ENCODE measurements at regions not wholly inside any gene's neighbourhood (a gene's known extent, or its start where the extent isn't known, plus 50 kb on each side); places are given as distances from the start of the nearest gene placed in this dataset.
"Not testable (repeated sequence)": the region's sequence is repeated elsewhere in the genome, so short reads cannot be mapped to it uniquely, and the experiment has no call there.

DNA sequence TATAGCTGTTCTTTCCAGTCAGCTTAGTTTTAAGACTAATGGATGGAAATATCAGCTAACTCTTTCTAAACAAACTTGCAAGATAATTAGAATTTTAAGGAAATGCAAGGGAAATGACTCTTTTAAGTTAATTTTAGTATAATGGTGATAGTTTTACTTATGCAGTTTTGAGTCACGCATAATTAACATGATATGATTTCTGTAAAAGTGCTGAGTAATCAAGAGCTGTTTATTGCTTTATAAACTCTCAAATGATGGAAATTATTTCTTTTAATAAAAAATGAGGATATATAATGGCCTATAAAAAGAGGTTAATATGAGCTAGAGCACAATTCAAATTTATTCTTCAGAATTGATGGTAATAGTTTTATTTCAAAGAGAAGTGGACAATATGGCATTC, 385.9 kb downstream of the GLUD2 start:
- DNase-seq (ENCODE audit: low read depth in 2 of 2) = no peak

DNA sequence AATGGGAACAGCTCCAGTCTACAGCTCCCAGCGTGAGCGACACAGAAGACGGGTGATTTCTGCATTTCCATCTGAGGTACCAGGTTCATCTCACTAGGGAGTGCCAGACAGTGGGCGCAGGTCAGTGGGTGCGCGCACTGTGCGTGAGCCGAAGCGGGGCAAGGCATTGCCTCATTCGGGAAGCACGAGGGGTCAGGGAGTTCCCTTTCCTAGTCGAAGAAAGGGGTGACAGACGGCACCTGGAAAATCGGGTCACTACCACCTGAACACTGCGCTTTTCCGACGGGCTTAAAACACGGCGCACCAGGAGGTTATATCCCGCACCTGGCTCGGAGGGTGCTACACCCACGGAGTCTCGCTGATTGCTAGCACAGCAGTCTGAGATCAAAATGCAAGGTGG, 390.3 kb downstream of the GLUD2 start:
- DNase-seq (ENCODE audit: low read depth in 2 of 2) = not testable (repeated sequence)

DNA sequence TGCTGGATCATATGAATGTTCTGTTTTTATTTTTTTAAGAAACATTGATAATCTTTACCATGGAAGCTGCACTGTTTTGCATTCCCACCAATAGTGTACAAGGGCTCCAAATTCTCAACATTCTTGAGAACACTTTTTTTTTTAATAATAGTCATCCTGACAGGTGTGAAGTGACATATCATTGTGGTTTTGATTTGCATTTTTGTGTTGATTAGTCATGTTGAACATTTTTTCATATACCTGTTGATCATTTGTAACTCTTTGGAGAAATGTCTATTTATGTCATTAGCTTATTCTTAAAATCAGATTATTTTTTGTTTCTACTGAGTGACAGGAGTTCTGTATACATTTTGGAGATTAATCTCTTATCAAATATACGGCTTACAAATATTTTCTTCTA, 408.5 kb downstream of the GLUD2 start:
- DNase-seq (ENCODE audit: low read depth in 2 of 2) = no peak

DNA sequence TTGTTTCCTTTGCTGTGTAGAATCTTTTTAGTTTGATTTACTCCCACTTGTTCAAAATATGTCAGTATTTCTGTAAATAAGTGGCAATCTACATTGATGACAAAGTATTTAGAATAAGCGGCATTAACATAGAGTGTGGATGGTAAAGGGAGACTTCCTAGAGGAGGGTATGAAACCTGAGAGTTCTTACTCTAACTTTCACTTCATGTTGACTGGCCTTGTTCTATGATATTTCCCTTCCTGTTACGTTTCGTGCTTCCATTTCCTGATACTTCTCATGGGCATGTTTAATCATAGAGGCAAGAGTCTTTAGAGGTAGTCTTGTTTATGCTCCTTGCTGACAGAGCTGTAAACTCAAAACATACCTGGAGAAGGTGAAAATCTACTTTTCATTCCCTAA, 408.9 kb downstream of the GLUD2 start:
- DNase-seq (ENCODE audit: low read depth in 2 of 2) = no peak

DNA sequence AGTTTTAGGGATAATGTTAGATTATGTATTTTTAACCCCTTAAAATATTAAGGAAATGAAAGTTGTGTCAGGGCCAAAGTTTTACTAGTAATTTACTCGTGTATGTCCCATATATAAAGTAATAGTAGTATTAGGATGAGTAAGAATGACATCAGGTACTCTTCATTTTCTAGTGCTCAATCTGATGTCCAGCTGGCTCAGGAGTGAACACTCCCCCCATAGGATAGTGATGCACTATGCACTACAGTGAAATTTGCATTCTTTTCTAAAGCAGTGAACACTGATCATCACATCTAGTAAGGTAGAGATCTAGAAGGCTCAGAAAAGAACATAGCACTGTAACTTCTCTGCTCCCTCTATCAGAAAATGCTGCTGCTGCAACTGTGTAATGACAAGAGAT, 409.7 kb downstream of the GLUD2 start:
- DNase-seq (ENCODE audit: low read depth in 2 of 2) = no peak

DNA sequence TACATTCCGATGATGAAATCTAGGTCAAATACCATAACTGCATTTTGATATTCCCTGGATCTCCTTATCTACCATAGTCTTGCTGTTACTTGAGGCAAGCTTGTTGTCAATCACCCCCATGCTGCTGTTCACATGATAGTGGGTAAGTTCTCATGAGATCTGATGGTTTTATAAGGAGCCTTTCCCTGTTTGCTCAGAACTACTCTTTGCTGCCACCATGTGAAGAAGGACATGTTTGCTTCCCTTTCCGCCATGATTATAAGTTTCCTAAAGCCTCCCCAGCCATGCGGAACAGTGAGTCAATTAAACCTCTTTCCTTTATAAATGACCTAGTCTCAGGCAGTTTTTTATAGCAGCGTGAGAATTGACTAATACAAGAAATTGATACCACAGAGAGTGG, 432.0 kb downstream of the GLUD2 start:
- DNase-seq (ENCODE audit: low read depth in 2 of 2) = no peak

DNA sequence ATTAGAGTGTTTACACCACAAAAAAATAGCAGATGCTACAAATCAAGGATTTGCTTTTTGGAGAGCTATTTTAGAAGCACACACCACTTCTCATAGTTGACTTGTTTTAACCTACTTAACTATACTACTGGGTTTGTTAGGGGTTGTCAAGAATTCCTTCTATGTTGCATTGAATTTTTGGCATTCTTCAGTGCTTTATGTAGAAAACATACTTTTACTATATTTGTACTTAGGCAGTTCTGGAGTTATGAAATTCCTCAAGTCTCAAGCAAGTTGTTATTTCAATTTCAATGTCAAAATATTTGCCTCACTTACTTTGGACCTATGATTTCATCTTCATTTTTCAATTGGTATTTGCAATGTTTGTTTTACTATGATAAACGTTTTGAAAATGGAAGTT, 449.6 kb downstream of the GLUD2 start:
- DNase-seq (ENCODE audit: low read depth in 2 of 2) = no peak

DNA sequence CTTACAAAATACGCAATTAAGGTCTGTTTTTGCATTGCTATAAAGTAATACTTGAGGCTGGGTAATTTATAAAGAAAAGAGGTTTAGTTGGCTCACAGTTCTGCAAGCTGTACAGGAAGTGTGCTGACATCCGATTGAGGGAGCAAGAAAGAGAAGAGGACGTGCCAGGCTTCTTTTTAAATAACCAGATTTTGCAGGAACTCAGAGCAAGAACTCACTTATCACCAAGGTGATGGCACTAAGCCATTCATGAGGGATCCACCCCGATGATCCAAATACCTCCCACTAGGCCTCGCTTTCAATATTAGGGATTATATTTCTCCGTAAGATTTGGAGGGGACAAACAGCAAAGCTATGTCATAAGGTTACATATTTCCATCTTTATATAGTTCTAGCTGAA, 456.7 kb downstream of the GLUD2 start:
- DNase-seq (ENCODE audit: low read depth in 2 of 2) = no peak

DNA sequence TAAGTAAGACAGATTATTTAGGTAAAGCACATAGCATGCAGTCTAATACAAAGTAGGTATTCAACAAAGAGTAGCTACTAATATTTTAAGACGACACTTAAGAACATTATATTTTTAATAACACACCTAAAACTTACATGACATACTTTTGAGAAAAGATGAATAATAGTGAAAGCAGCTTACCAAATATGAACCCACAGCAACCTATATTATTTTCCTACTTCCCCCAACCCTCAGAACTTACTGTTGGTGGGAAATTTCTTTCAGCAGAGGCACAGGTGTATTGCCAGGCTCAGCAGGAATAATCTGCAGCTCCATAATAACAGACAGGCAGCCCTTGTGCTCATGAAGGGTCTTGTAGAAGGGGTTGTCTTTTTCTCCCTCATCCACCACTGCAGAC, 498.9 kb downstream of the GLUD2 start:
- no peak for DNase-seq (ENCODE audit: low read depth in 2 of 2)

DNA sequence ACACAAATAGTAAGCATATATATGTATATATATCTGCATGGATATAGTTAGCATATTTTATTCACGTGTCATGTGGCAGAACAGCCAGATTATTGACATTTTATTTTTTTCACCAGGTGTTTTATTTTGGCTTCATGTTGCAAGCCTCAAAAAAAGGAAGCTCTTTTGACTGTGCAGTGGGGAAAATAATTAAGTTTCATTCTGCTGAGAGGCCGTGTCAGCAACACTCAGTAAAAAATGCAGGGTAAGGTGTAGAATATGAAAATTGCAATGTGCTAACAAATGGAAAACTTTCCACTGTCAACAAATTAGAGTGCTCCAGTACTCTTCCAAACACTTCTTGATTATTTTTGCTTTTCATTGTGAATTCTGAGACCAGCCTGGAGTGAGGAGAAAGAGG, 511.5 kb downstream of the GLUD2 start:
- no peak for DNase-seq (ENCODE audit: low read depth in 2 of 2)

DNA sequence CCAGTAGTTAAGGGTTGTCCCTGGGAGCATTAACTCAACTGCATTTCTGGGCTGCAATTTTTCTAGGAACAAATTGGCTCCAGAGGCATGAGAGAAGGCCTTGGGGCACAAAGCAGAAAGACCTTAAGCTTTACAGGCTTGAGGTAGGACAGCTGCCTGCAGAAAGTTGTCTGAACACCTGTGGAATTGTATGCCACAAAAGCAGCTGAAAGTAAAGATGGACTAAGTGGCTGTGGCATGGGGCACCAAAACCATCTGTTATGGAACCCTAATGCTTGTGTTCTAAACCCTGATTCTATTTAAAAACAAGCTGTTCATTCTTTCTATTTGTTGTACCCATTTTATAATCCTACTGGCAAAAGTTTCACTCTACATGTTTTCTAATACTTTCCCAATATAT, 515.2 kb downstream of the GLUD2 start:
- no peak for DNase-seq (ENCODE audit: low read depth in 2 of 2)

DNA sequence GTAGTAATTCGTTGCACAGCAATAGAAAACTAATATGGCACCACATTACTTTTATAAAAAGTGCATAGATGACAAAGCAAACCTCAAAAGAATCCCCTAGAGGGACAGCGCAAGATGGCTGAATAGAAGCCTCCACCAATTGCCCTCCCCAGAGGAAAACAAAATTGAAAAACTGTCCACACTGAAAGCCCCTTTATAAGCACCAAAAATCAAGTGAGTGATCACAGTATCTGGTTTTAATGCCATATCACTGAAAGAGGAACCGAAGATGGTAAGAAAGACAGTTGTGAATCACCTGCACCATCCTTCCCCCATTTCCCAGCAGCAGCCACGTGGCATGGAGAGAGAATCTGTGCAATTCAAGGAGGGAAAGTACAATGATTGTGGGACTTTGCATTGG, 522.2 kb downstream of the GLUD2 start:
- no peak for DNase-seq (ENCODE audit: low read depth in 2 of 2)

DNA sequence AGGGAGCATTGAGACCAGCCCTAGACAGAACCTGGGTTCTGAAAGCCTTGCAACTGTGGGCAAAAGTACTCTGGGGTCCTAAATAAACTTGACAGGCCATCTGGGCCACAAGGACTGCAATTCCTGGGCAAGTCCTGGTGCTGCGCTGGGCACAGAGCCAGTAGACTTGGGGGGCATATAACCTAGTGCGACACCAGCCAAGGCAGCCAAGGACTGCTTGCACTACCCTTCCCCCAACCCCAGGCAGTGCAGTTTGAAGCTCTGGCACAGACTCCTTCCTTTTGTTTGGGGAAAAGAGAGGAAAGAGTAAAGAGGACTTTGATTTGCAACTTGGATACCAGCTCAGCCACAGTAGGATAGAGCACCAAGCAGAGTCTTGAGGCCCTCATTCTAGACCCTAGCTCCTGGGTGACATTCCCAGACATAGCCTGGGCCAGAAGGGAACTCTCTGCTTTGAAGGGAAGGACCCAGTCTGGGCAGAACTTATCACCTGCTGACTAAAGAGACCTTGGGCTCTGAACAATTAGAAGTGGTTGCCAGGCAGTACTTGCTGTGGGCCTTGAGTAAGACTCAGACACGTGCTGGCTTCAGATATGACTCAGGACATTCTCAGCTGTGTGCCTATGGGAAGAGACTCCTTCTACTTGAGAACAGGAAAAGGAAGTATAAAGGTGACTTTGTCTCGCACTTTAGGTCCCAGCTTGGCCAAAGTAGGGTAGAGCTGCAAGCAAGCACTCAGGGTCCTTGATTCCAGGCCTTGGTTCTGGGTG, 522.8 kb downstream of the GLUD2 start:
- no peak for DNase-seq (ENCODE audit: low read depth in 2 of 2)

DNA sequence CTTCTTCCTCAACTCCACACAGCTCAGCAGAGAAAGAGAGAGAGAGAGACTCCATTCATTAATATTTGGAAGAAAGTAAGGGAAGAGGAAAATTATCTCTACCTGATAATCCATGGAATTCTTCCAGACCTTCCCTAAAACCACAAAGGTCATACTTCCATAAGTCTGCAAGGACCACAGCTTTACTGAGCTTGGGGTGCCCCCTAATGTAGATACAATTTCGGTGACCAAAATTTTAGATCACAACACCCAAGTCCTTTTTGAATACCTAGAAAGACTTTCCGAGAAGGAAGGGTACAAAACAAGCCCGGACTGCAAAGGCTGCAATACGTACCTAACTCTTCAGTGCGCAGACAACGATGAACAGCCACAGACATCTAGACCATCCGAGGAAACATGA, 523.9 kb downstream of the GLUD2 start:
- DNase-seq (ENCODE audit: low read depth in 2 of 2) = no peak

DNA sequence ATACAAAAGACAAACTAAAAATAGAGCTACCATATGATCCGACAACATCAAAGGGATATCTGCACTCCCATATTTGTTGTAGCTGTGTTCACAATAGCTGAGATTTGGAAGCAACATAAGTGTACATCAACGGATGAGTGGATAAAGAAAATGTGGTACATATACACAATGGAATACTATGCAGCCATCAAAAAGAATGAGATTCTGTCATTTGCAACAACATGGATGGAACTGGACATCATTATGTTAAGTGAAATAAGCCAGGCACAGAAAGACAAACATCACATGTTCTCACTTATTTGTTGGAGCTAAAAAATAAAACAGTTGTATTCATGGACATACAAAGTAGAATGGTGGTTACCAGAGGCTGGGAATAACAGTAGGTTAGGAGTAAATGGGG, 527.0 kb downstream of the GLUD2 start:
- not testable (repeated sequence) for DNase-seq (ENCODE audit: low read depth in 2 of 2)

DNA sequence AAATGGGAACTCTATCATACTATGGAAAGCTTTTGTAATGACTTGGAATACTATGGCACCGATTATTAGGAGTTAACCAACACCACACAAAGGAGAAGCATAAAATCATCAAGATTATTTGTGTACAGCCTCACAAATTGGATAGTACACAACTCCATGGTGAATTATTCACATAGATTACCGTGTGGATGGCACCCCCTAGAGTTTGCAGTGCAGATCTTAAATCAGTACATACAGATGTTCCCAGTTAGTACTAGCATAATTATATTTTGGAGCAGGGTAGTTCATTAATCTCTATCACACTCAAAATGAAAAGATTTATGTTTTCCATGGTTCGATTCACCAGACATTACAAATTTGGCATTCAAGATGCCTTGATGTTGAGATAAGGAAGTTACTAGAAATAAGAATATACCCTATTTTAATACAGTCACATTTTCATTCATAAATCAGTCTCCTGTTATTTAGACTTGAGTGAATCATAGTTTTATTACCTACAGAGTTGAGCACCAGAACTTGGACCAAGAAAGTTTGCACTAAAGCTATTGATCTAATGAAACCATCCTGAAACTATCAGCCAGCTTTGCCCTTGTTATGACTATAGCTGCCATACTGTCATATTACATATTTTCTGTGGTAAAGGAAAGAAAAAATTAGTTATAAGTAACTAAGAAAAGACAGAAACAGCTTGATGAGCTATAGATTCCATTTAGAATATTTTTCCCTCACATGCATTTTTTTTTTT, 531.8 kb downstream of the GLUD2 start:
- no peak for DNase-seq (ENCODE audit: low read depth in 2 of 2)

DNA sequence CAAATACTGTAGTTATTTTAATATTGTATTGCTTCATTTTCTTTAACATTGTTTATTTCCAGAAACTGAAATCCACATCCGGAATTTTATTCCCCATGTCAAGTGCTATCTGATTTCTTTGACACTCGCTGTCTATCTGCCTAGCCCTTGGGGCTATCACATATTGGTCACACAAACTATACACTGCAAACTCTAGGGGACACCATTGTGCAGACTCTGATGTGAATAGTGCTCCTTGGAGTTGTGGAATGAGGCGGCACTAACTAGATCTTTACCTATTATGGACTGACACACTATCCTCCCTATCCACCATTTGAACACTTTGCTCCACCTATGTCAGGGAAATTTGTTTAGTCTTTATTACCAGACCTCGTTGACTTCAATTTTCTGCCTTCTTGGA, 534.5 kb downstream of the GLUD2 start:
- DNase-seq (ENCODE audit: low read depth in 2 of 2) = no peak

DNA sequence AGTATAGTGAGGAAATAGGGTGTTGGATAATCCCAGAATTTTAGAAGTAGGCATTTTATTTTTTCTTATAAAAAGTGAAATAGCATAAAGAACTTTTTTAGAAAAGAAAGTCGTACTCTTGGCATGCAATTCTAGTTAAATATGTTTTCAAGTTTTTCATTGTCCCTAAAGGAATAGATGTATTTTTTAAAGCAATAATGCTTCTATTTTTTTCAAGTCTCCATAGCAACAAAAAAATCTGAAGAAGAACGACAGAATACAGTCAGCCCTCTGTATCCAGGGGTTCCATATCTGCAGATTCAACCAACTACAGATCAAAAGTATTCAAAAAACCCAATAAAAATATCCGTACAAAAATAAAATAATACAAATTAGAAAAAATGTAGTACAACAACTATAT, 538.2 kb downstream of the GLUD2 start:
- DNase-seq (ENCODE audit: low read depth in 2 of 2) = no peak

DNA sequence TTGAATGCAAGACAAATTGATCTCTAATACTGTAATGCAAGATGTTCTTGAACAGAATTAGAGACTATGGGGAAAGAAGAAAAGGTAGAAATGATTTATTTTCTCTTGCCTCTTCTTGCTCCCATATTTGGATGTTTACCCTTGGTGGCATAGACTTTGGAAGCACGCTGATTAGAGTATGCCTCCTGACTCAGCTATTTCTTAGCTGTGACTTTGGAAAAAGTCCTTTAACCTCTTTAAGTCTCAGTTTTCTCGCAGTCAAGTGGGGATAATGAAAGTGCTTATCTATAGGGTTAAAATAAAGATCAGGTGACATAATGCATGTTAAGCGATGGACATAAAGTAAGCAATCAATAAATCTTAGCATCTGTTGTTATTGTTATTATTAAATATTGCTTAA, 545.5 kb downstream of the GLUD2 start:
- no peak for DNase-seq (ENCODE audit: low read depth in 2 of 2)

DNA sequence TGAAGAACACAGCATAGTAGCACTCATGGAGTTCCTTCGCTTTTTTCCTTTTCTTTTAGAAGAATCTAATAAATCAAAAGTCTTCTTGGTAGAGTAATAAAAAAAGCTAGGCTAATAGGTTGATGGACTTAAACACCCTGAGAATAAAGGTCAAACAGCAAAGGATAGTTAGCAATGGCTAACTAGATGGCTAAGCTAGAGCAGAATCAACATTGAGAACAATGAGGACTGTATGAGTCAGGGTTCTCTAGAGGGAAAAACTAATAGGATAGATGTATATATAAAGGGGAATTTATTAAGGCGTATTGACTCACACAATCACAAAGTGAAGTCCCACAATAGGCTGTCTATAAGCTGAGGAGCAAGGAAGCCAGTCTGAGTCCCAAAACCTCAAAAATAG, 550.9 kb downstream of the GLUD2 start:
- DNase-seq (ENCODE audit: low read depth in 2 of 2) = no peak

DNA sequence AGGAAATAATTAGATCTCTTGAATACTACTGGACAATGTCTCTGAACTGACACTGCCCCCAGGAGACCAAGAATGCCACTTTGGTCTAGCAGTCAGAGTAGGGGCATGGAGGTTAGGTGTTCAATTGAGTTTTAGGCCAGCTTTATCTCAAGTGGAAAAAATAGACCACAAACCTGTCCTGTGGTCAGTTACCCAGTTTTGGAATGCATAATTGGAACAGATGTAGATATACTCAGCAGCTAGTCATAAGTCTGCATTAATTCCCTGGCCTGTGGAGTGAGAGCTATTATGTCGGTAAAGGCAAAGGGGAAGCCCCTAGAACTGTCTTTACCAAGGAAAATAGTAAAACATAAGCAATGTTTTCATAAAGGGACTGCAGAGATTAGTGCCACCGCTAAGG, 587.7 kb downstream of the GLUD2 start:
- no peak for DNase-seq (ENCODE audit: low read depth in 2 of 2)

DNA sequence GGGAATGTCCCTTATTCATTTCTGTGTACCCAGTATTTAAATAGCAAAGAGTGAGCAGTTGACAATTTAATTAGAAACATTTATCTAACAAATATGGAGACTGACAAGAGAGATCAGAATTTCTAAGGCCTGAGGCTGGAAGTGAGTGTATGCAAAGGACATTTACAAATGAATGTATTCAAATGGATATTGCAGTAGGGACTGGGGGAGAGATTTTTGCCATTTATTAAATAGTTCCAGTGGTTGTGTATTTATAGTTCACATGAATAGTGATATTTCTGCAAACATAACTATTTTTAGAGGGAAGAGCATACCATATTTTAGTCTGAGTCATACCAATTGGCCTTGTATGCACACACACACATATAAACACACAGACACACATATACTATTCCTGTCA, 592.4 kb downstream of the GLUD2 start:
- no peak for DNase-seq (ENCODE audit: low read depth in 2 of 2)

DNA sequence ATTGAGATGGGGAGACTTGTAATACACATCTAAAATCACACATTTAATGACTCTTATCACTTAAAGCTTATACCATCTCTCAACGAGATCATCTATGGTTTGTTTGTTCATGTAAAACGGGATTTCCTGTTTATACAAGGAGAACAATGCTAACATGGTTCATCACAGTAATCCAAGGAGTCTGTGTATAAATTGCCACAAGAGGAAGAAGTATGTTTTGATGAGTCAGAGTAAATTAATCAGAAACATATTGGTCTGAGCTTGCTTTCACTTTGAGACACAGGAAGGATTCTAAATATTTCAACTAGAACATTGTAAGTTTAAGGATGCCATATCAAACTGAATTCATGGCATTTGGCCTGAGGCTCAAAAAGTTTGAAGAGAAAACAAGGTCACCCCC, 594.1 kb downstream of the GLUD2 start:
- no peak for DNase-seq (ENCODE audit: low read depth in 2 of 2)

DNA sequence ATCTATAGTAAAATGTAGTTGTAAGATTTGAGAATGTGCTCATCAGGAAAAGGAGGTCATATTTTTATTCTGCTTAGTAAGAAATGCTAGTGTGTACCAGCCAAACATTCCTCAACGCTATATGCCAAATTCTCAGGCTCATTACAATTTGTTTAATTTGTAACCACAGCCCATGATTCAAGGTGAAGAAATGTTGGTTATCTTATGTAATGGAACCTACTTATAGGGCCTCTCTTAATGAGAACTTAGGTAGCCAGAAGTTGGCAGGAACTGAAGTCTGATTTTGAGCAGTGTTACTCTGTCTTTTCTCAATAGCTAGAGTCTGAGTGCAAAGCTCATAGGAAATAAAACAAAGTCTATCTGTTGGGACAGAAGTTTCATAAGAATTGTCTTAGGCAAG, 595.0 kb downstream of the GLUD2 start:
- DNase-seq (ENCODE audit: low read depth in 2 of 2) = no peak
